ENCODE measurements at regions not wholly inside any gene's neighbourhood (a gene's known extent, or its start where the extent isn't known, plus 50 kb on each side); places are given as distances from the start of the nearest gene placed in this dataset.

GRCh38 chr14:87725318-87725717 lies 267.7 kb downstream of the GALC start:
- Mint-ChIP-seq H3K36me3 (ENCODE audit: insufficient read depth) (no peaks in the 10 kb centered on the region), H3K27ac (no peak overlapping the region), H3K9me3 (ENCODE audit: low read depth) (no peaks in the 10 kb centered on the region), H3K27me3 (no peaks in the 10 kb centered on the region), H3K4me1 (ENCODE audit: low read depth) (no peaks in the 10 kb centered on the region), H3K4me3 (ENCODE audit: low read depth) (no peak overlapping the region)
- no peak for TF ChIP-seq CTCF (IDR thresholded peaks at IDR 0.05; ENCODE audit: unreplicated experiment)
- no peak for DNase-seq (ENCODE audit: low spot score, unreplicated experiment)

- H3K36me3 Mint-ChIP-seq (ENCODE audit: insufficient read depth): no peaks in the 10 kb centered on the region
- no peaks in the 10 kb centered on the region for H3K9me3 Mint-ChIP-seq (ENCODE audit: low read depth)
- TF ChIP-seq CTCF (IDR thresholded peaks at IDR 0.05; ENCODE audit: unreplicated experiment): no peak
- H3K4me3 Mint-ChIP-seq (ENCODE audit: low read depth): no peak overlapping the region
- DNase-seq (ENCODE audit: low spot score, unreplicated experiment): no peak
- H3K4me1 Mint-ChIP-seq (ENCODE audit: low read depth): no peaks in the 10 kb centered on the region
- H3K27me3 Mint-ChIP-seq: peaks cover 2% of the 10 kb centered on the region
- H3K27ac Mint-ChIP-seq: no peak overlapping the region
These were observed 280.4 kb downstream of the GALC start for GRCh38 chr14:87712396-87713090.

GRCh38 chr14:87705439-87705896 lies 287.5 kb downstream of the GALC start:
- no peak overlapping the region for H3K27ac Mint-ChIP-seq
- H3K4me1 Mint-ChIP-seq (ENCODE audit: low read depth): no peaks in the 10 kb centered on the region
- H3K9me3 Mint-ChIP-seq (ENCODE audit: low read depth): no peaks in the 10 kb centered on the region

GRCh38 chr14:87698481-87698880 lies 294.5 kb downstream of the GALC start:
- TF ChIP-seq CTCF (IDR thresholded peaks at IDR 0.05; ENCODE audit: unreplicated experiment): no peak
- no peak for DNase-seq (ENCODE audit: low spot score, unreplicated experiment)
- no peak overlapping the region for H3K4me3 Mint-ChIP-seq (ENCODE audit: low read depth)
- H3K4me1 Mint-ChIP-seq (ENCODE audit: low read depth): peaks cover 24% of the 10 kb centered on the region
- no peaks in the 10 kb centered on the region for H3K9me3 Mint-ChIP-seq (ENCODE audit: low read depth)
- H3K36me3 Mint-ChIP-seq (ENCODE audit: insufficient read depth): no peaks in the 10 kb centered on the region
- H3K27me3 Mint-ChIP-seq: no peaks in the 10 kb centered on the region
- no peak overlapping the region for H3K27ac Mint-ChIP-seq

More at GRCh38 chr14:87705439-87705896, 287.5 kb downstream of the GALC start:
- H3K36me3 Mint-ChIP-seq (ENCODE audit: insufficient read depth): no peaks in the 10 kb centered on the region
- H3K27me3 Mint-ChIP-seq: no peaks in the 10 kb centered on the region
- no peak for DNase-seq (ENCODE audit: low spot score, unreplicated experiment)
- TF ChIP-seq CTCF (IDR thresholded peaks at IDR 0.05; ENCODE audit: unreplicated experiment): no peak
- no peak overlapping the region for H3K4me3 Mint-ChIP-seq (ENCODE audit: low read depth)

- Mint-ChIP-seq H3K27me3 (no peaks in the 10 kb centered on the region), H3K9me3 (ENCODE audit: low read depth) (no peaks in the 10 kb centered on the region), H3K4me1 (ENCODE audit: low read depth) (peaks cover 30% of the 10 kb centered on the region), H3K27ac (no peak overlapping the region), H3K36me3 (ENCODE audit: insufficient read depth) (no peaks in the 10 kb centered on the region), H3K4me3 (ENCODE audit: low read depth) (no peak overlapping the region)
- DNase-seq (ENCODE audit: low spot score, unreplicated experiment): no peak
- TF ChIP-seq CTCF (IDR thresholded peaks at IDR 0.05; ENCODE audit: unreplicated experiment): no peak
These were observed 296.5 kb downstream of the GALC start for GRCh38 chr14:87696485-87696884.
